ENCODE measurements at regions not wholly inside any gene's neighbourhood (a gene's known extent, or its start where the extent isn't known, plus 50 kb on each side); places are given as distances from the start of the nearest gene placed in this dataset.

DNA sequence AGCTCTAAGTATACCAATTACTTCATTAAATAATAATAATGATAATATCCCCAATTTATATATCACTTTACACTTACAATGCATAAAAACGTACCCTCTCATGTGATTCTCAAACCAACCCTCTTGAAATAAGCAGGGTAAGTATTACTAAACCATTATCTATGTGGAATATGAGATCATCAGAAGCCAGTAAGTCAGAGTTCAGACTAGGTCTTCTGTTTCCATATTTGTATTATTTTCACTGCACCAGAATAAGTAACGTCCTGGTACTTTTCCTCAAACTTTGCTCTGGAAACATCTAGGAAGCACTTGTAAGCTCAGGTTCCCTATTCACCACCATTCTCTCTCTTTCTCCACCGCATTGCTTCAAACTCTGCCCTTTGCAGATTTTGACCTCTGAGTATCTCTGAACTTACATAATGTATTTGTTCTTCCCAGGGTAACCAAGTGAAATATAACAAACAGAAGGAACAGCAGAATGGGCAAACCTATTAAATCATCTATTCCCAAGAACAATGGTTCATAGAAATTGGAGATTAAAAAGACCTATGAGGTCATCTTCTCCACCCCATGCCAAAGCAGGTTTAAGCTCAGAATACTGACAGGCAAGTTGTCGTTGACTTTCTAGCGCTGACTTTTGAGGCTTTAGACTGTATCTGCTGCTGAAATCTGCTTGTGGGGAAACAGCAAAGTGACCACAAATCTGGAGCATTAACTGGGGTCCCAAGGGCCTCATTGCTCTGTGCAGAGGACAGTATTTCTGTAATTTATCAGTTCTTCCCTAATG lies 161.3 kb upstream of the FAR2 start:
- TF ChIP-seq CTCF (conservative IDR thresholded peaks at IDR 0.05; ENCODE audit: low read depth, low read length) = no peak
- TF ChIP-seq EZH2 (IDR thresholded peaks at IDR 0.05; ENCODE audit: borderline replicate concordance, low read depth, low read length, poor library complexity, severe bottlenecking) = no peak
